ENCODE measurements at regions not wholly inside any gene's neighbourhood (a gene's known extent, or its start where the extent isn't known, plus 50 kb on each side); places are given as distances from the start of the nearest gene placed in this dataset.
A peak's percentile ranks its signal among the peaks of the same experiment; 100 is the strongest.
"Not testable (repeated sequence)": the region's sequence is repeated elsewhere in the genome, so short reads cannot be mapped to it uniquely, and the experiment has no call there.

DNA sequence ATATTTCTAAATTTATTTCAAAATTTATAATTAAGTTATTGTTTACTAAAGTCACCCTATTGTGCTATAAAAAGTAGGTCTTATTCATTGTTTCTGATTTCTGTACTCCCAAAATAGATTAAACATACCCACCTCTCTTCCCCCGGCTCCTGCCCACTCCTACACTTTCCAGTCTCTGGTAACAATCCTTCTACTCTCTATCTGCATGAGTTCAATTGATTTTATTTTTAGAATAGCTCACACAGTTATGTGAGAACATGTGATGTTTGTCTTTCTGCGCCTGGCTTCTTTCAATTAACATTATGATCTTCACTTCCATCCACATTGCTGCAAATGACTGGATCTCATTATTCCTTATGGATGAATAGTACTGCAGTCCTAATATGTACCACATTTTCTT lies 269.3 kb downstream of the ACTRT1 start:
- no peak overlapping the region for H3K4me3 ChIP-seq (ENCODE audit: low read length)
- TF ChIP-seq, protein P1, sequence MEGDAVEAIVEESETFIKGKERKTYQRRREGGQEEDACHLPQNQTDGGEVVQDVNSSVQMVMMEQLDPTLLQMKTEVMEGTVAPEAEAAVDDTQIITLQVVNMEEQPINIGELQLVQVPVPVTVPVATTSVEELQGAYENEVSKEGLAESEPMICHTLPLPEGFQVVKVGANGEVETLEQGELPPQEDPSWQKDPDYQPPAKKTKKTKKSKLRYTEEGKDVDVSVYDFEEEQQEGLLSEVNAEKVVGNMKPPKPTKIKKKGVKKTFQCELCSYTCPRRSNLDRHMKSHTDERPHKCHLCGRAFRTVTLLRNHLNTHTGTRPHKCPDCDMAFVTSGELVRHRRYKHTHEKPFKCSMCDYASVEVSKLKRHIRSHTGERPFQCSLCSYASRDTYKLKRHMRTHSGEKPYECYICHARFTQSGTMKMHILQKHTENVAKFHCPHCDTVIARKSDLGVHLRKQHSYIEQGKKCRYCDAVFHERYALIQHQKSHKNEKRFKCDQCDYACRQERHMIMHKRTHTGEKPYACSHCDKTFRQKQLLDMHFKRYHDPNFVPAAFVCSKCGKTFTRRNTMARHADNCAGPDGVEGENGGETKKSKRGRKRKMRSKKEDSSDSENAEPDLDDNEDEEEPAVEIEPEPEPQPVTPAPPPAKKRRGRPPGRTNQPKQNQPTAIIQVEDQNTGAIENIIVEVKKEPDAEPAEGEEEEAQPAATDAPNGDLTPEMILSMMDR (IDR thresholded peaks at IDR 0.05; ENCODE audit: insufficient read depth, low read depth, low read length, missing control alignments), result no peak
- no peak for DNase-seq (ENCODE audit: low read depth)

DNA sequence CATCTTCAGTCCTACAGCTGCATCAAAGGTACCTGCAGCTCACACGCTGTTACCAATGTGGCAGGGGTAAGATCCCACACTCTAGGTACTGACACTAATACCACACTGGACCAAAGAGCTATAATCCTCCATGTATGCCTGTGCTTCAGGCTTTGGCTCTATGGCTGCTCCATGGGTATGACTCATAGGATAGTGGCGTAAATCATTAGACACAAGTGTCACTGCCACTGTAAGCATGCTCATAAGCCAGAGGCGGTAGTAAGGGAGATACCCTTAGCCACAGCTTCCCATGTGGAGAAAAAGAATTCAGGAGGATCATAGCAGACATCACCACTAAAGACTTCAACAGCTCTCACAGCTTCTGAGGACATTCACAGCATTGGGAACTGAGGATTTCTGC lies 287.5 kb downstream of the ACTRT1 start:
- DNase-seq (ENCODE audit: low read depth), result no peak
- TF ChIP-seq, protein P1 (IDR thresholded peaks at IDR 0.05; ENCODE audit: insufficient read depth, low read depth, low read length, missing control alignments), result no peak
- no peak overlapping the region for H3K4me3 ChIP-seq (ENCODE audit: low read length)

DNA sequence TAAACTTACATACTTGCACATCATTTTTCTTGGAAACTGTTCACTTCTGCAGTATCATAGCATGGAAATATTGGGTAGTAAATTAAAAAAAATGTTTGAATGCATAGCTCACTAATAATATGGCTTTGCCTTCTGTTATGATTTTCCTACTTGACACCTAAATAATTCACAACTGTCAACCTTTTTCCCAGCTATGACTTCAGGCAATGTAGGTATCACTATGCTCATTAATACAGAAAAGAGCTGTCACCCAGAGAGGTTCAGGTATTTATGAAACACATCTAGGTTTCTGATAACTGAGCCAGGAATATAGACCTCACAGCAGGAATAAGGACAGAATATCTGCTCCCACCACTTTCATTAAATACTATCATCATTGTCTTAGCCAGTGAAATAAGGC lies 289.5 kb downstream of the ACTRT1 start:
- DNase-seq (ENCODE audit: low read depth), result no peak
- H3K4me3 ChIP-seq (ENCODE audit: low read length), result no peak overlapping the region
- TF ChIP-seq, protein P1 (IDR thresholded peaks at IDR 0.05; ENCODE audit: insufficient read depth, low read depth, low read length, missing control alignments), result no peak

DNA sequence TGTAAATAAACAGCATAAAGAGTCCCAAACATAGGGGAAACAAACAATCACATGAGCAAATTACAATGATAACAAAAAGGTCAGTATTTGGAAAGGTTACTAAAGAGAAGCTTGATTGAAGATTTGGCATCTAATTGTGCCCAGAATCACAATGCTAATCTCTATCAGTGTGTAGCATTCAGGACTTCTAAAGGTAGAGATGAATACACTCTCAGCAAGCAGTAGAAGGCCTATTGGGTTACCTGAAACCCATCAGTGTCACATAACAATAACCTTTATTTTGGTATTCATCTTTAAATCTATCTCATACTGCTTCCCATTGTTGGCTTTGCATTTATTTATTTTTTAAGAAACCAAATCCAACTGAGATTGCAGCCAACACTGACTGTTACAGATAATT lies 319.5 kb downstream of the ACTRT1 start:
- TF ChIP-seq, protein P1 (IDR thresholded peaks at IDR 0.05; ENCODE audit: insufficient read depth, low read depth, low read length, missing control alignments), result no peak
- no peak overlapping the region for H3K4me3 ChIP-seq (ENCODE audit: low read length)
- DNase-seq (ENCODE audit: low read depth), result no peak

DNA sequence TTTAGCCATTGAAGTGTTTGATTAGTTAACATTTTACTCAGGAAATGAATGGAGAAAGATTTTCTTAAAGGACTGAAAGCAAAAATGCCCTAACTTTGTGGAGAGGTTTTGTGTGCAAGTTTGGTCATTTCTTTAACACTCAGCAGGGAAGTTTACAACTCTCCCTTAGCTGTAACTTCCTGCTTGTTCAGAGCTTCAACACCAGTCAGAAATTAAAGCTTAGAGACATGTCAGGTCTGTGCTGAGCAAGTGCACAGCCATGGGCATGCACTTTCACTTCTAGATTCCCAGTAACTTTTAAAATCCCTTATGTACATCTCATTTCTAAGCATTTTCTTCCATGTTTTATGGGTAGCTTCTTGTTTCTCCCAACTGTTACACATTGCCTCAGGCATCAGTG lies 326.0 kb downstream of the ACTRT1 start:
- TF ChIP-seq, protein P1 (IDR thresholded peaks at IDR 0.05; ENCODE audit: insufficient read depth, low read depth, low read length, missing control alignments), result no peak
- DNase-seq (ENCODE audit: low read depth), result no peak
- no peak overlapping the region for H3K4me3 ChIP-seq (ENCODE audit: low read length)

DNA sequence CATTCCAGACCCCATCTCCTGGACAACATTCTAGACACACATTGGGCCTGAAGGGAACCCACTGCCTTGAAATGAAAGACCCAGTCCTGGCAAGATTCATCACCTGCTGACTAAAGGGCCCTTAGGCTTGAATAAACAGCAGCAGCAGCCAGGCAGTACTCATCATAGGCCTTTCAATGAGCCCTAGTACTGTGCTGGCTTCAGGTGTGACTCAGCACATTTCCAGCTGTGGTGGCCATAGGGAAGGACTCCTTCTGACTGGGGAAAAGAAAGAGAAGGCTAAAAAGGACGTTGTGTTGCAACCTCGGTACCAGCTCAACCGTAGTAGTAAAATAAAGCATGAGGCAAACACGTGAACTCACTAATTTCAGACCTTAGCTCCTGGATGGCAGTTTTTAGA lies 344.0 kb downstream of the ACTRT1 start:
- DNase-seq (ENCODE audit: low read depth), result peak; percentile 37
- TF ChIP-seq, protein P1 (IDR thresholded peaks at IDR 0.05; ENCODE audit: insufficient read depth, low read depth, low read length, missing control alignments), result no peak
- H3K4me3 ChIP-seq (ENCODE audit: low read length), result no peak overlapping the region

DNA sequence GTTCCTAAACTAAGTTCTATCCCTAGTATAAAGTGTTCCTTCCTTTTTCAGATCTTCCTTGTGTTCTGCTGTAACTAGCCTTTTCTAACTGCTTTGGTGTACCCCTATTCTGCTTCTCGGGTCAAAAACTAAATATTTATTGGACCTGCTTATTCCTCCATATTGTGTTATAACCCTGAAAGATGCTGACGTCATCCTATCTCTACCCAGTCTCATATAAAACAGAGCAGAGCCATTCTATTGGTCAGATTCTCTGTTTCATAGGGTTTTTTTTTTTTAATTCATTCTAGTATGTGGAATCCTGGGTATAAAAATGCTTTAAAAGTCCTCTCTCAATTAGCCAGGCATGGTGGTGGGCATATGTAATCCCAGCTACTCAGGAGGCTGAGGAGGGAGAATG lies 349.7 kb downstream of the ACTRT1 start:
- H3K4me3 ChIP-seq (ENCODE audit: low read length), result no peak overlapping the region
- DNase-seq (ENCODE audit: low read depth), result no peak
- TF ChIP-seq, protein P1 (IDR thresholded peaks at IDR 0.05; ENCODE audit: insufficient read depth, low read depth, low read length, missing control alignments), result no peak

DNA sequence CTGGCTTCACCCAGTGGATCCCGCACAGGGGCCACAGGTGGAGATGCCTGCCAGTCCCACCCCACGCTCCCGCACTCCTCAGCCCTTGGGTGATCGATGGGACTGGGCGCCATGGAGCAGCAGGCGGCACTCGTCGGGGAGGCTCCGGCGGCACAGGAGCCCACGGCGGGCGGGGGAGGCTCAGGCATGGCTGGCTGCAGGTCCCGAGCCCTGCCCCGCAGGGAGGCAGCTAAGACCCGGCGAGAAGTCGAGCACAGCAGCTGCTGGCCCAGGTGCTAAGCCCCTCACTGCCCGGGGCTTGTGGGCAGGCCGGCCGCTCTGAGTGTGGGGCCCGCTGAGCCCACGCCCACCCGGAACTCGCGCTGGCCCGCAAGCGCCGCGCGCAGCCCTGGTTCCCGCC lies 389.3 kb downstream of the ACTRT1 start:
- not testable (repeated sequence) for DNase-seq (ENCODE audit: low read depth); H3K4me3 ChIP-seq (ENCODE audit: low read length)
